ENCODE measurements at regions not wholly inside any gene's neighbourhood (a gene's known extent, or its start where the extent isn't known, plus 50 kb on each side); places are given as distances from the start of the nearest gene placed in this dataset.
A peak's percentile ranks its signal among the peaks of the same experiment; 100 is the strongest.
"Not testable (repeated sequence)": the region's sequence is repeated elsewhere in the genome, so short reads cannot be mapped to it uniquely, and the experiment has no call there.

GRCh38 chr22:44630826-44631225 lies 71.2 kb upstream of the PRR5 start:
- no peak for DNase-seq (ENCODE audit: low read depth in 2 of 2)

GRCh38 chr22:44628835-44629234 lies 73.2 kb upstream of the PRR5 start:
- DNase-seq (ENCODE audit: low read depth in 2 of 2), result no peak

- no peak for DNase-seq (ENCODE audit: low read depth in 2 of 2)
Measured at GRCh38 chr22:44628273-44628672, 73.7 kb upstream of the PRR5 start.

DNA sequence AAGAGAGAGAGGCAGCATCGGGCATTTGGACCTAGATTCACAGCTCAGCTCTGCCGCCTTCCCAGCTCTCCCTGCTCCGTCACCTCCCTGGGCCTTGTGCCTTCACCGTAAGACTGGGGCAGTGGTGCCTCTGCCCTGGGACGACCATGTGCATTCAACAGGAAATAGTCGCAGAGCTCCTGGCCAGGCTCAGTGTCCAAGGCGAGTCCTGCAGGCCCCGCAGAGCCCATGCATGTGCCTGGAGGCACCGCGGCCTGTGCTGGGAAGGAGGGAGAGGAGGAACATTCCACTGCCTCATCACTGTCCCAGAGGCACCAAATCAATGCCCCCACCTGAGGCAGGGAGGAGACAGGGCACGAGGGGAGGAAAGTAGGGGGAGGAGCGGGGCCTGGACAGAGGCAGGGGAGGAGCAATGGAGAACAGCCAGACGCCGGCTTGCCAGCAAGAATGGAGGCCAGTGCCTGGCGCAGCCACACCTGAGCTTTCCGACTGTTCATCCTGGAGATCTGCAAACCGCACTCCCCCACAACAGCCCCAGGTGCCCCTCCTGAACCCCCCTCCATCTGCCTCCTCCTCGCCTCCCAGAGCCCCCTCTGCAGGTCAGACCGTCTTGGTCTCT lies 74.4 kb upstream of the PRR5 start:
- DNase-seq (ENCODE audit: low read depth in 2 of 2), result no peak

DNA sequence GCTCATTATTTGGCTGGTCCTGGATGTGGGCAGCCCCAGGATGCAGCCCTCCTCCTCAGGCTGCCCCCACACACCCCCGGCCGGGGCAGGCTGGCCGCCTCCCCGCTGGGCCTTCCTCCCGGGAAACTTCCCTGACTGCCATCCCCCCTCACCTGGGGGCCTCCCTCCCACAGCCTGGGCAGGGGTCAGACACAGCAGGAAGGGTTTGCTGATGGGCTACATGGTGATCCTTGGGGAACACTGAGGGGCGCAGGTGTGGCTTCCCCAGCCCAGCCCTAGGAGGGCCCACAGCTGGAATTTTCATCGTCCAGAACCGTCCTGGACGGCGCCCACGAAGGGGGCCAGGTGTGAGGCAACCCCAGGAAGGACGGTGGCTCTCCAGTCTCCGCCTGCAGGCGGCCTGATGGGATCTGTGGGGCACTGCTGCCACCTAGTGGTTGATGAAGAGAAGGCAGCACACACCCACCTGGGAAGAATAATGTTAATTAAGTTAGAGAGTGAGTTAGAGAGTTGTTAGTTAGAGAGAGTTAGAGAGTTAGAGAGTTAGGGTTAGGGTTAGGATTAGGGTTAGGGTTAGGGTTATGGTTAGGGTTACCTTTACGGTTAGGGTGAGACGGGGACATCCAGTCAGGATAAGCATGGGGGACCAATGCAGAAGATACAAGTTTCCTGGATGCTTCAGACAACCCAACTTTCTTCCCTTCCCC lies 75.9 kb upstream of the PRR5 start:
- peak; percentile 49 to 64 for DNase-seq (ENCODE audit: low read depth in 2 of 2)

- DNase-seq (ENCODE audit: low read depth in 2 of 2), result no peak
Measured at GRCh38 chr22:44625421-44625760, 76.6 kb upstream of the PRR5 start.

- DNase-seq (ENCODE audit: low read depth in 2 of 2), result no peak
Measured at GRCh38 chr22:44624689-44625420, 77.1 kb upstream of the PRR5 start.

DNA sequence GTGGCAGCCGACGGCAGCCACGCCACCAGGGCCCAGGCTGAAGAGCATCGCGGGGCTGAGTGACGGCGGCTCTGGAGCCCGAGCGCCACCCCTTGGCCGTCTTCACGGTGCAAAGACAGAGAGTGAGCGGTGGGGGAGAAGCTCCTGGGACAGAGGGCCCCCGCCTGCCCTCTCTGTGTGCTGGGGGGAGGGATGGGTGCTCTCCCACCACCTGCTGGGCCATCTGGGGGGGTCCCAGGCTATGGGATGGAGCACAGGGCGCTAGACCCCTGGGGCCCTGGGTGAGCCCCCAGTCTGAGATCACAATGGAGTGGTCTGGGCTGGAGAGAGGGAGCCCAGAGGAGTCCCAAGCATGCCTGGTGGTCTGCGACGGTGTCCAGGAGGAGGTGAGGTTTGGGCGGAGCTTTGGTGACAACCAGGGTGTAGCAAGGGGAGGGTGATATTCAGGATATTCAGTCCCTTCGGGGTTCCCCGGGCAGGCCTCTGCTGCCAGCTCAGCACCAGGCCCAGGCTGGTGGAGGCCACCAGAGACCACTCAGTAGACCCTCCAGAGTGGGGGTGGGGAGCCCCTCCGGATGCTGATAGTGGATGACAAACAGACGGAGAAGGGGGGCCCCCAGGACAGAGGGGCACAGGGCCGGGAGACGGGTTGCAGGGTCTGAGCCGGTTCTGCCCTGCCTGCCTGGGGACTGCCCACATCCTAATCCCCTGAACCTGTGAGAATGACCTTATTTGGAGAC lies 78.1 kb upstream of the PRR5 start:
- no peak for DNase-seq (ENCODE audit: low read depth in 2 of 2)

- no peak for DNase-seq (ENCODE audit: low read depth in 2 of 2)
Measured at GRCh38 chr22:44622679-44623078, 79.3 kb upstream of the PRR5 start.

DNA sequence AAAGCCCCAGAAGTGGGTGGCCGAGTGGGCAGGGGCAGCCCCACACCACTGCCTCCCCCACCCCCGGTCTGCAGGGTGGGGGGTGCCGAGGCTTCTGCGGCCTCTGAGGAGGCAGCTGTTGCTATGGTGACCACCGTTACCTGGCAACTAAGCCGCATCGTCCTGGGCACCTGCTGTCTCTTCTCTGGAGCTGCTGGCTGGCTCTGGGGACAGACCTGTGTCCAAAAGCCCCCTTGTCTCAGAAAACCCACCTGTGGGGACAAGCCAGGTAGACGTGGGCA lies 79.9 kb upstream of the PRR5 start:
- no peak for DNase-seq (ENCODE audit: low read depth in 2 of 2)

DNA sequence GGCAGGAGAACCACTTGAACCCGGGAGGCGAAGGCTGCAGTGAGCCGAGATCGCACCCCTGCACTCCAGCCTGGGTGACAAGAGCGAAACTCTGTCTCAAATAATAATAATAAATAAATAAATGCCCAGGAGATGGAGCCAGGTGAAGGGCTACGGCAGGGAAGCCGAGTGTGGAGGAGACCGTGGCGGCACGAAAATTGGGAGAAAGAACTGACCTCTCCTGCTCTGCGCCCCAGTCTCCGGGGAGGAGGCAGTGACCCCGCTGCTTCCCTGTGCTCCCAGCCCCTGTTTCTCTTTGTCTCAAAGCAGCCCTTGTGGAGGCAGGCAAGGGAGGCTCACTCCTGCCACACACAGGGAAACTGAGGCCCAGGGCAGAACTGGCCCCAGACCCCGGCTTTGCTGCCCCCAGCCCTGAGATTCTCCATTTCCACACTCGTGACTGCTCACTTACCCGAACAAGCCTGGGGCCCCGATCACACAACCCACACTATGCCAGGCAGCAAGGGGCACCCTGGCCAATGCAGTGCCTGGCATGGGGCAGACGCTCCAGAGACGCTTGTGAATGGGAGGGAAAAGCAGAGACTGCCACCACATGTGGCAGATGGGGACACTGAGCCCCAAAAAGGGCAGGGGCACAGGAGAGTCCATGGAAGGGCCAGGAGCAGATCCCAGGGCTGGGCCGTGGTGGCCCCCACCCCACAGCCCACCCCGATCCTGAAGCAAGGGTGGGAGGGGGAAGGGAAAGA lies 80.4 kb upstream of the PRR5 start:
- DNase-seq (ENCODE audit: low read depth in 2 of 2), result no peak

- DNase-seq (ENCODE audit: low read depth in 2 of 2), result no peak
Measured at GRCh38 chr22:44620841-44621257, 81.2 kb upstream of the PRR5 start.

- peak; percentile 63 to 73 for DNase-seq (ENCODE audit: low read depth in 2 of 2)
Measured at GRCh38 chr22:44620129-44620840, 81.7 kb upstream of the PRR5 start.

- DNase-seq (ENCODE audit: low read depth in 2 of 2), result not testable (repeated sequence)
Measured at GRCh38 chr22:44619560-44620128, 82.4 kb upstream of the PRR5 start.

DNA sequence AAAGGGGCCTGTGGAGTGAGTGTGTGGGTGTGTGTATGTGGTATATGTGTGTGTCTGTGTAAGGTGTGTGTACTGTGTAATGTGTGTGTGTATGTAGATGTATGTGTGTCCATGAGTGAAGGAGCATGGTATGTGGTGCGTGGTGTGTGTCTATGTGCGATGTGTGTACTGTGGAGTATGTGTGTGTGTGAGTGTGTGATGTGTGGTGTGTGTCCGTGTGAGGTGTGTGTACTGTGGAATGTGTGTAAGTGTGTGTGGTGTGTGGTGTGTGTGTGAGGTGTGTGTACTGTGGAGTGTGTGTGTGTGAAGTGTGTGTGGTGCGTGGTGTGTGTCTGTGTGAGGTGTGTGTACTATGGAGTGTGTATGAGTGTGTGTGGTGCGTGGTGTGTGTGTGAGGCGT lies 83.1 kb upstream of the PRR5 start:
- not testable (repeated sequence) for DNase-seq (ENCODE audit: low read depth in 2 of 2)

DNA sequence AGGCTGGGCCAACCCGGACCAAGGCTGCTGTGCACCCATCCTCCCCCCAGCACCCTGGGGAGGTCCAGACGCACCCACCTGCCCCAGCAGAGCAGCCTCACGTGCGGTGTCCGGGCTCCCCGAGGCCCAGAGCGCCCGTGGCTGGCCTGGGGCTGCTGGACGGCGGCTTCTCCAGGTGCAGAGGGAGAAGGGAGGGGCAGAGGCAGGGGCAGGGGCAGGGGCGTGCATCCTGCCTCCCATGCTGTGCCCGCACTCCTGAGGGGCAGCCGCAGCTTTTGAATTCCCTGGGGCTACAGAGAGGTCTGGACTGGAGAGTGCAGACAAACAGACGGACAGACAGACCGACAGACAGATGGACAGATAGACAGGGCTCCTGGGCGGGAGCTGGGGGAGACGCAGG lies 83.6 kb upstream of the PRR5 start:
- DNase-seq (ENCODE audit: low read depth in 2 of 2), result no peak

GRCh38 chr22:44617828-44618227 lies 84.2 kb upstream of the PRR5 start:
- DNase-seq (ENCODE audit: low read depth in 2 of 2), result no peak

GRCh38 chr22:44616882-44617655 lies 84.9 kb upstream of the PRR5 start:
- no peak for DNase-seq (ENCODE audit: low read depth in 2 of 2)

DNA sequence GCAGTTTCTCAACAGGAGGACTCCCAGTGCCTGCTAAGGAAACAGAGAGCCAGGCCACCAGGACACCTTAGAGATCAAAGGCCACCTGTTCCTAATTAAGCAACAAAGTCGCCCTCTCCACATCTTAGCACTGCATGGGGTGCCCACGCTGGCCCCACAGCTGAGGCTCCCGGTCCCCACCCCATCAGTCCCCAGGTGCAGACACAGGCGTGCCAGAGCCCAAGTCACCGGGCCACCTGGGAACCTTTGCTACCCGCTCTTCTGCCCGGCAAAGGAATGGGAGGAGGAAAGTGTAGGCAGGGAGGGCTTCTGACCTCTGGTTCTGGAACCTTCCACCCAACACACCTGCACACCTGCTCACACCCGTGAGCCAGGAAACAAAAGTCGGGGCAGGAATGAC lies 85.5 kb upstream of the PRR5 start:
- no peak for DNase-seq (ENCODE audit: low read depth in 2 of 2)

- no peak for DNase-seq (ENCODE audit: low read depth in 2 of 2)
Measured at GRCh38 chr22:44615602-44616180, 86.3 kb upstream of the PRR5 start.

Data from stimulated activated CD8-positive, alpha-beta memory T cell treated with anti-CD3 and anti-CD28 coated beads, Interleukin-2, amount 100 ng/mL, for 48 hours (primary cell).